Mesenteric fat pad (tissue), 1 donor: ENCODE measurements at regions not wholly inside any gene's neighbourhood (a gene's known extent, or its start where the extent isn't known, plus 50 kb on each side); places are given as distances from the start of the nearest gene placed in this dataset.
A peak's percentile ranks its signal among the peaks of the same experiment; 100 is the strongest.
"Not testable (repeated sequence)": the region's sequence is repeated elsewhere in the genome, so short reads cannot be mapped to it uniquely, and the experiment has no call there.

ENCODE experiments used
- DNase-seq: peaks from one replicate; pipeline ENCODE4 v3.0.0-alpha.2; 2020; ENCODE audit warnings: low spot score
- donor health status: DM: yes; HTN: yes; CAD: no.

- not testable (repeated sequence) for DNase-seq
Observed at GRCh38 chr17:64800987-64801386, 118.3 kb downstream of the LRRC37A3 start.

GRCh38 chr17:64800361-64800895 is 118.8 kb downstream of the LRRC37A3 start:
- not testable (repeated sequence) for DNase-seq

- not testable (repeated sequence) for DNase-seq
Observed at GRCh38 chr17:64799543-64800188, 119.6 kb downstream of the LRRC37A3 start.

- not testable (repeated sequence) for DNase-seq
Observed at GRCh38 chr17:64798961-64799360, 120.3 kb downstream of the LRRC37A3 start.

- DNase-seq: not testable (repeated sequence)
Observed at GRCh38 chr17:64798489-64798790, 120.8 kb downstream of the LRRC37A3 start.

GRCh38 chr17:64797746-64798488 is 121.4 kb downstream of the LRRC37A3 start:
- DNase-seq: not testable (repeated sequence)

- DNase-seq: not testable (repeated sequence)
Observed at GRCh38 chr17:64795342-64795741, 123.9 kb downstream of the LRRC37A3 start.

- not testable (repeated sequence) for DNase-seq
Observed at GRCh38 chr17:64794548-64795274, 124.6 kb downstream of the LRRC37A3 start.

GRCh38 chr17:64794113-64794512 is 125.2 kb downstream of the LRRC37A3 start:
- DNase-seq: not testable (repeated sequence)

- DNase-seq: peak; percentile 73
Observed at GRCh38 chr17:64792793-64793575, 126.3 kb downstream of the LRRC37A3 start.

GRCh38 chr17:64792276-64792675 is 127.0 kb downstream of the LRRC37A3 start:
- DNase-seq: peak; percentile 28

GRCh38 chr17:64791691-64792090 is 127.6 kb downstream of the LRRC37A3 start:
- DNase-seq: peak; percentile 55

- DNase-seq: peak; percentile 26
Observed at GRCh38 chr17:64791226-64791625, 128.1 kb downstream of the LRRC37A3 start.

GRCh38 chr17:64790690-64791089 is 128.6 kb upstream of the SMURF2 start:
- DNase-seq: peak; percentile 33

- peak; percentile 28 for DNase-seq
Observed at GRCh38 chr17:64790193-64790592, 128.1 kb upstream of the SMURF2 start.

- peak; percentile 55 for DNase-seq
Observed at GRCh38 chr17:64789061-64789445, 126.9 kb upstream of the SMURF2 start.

GRCh38 chr17:64788286-64789060 is 126.4 kb upstream of the SMURF2 start:
- peak; percentile 81 for DNase-seq

GRCh38 chr17:64787921-64788271 is 125.8 kb upstream of the SMURF2 start:
- no peak for DNase-seq

GRCh38 chr17:64787255-64787920 is 125.3 kb upstream of the SMURF2 start:
- DNase-seq: peak; percentile 74

GRCh38 chr17:64786337-64786736 is 124.2 kb upstream of the SMURF2 start:
- peak; percentile 81 for DNase-seq
